A549 (cell line): ENCODE measurements at regions not wholly inside any gene's neighbourhood (a gene's known extent, or its start where the extent isn't known, plus 50 kb on each side); places are given as distances from the start of the nearest gene placed in this dataset.

Experiments
- CTCF ChIP-seq: fragments of >200 bp; sonication (Bioruptor Twin); formaldehyde crosslinking; IDR thresholded peaks from 3 replicates; pipeline ENCODE4 v1.5.1; 2016
- PBX3 ChIP-seq: IDR thresholded peaks from 2 replicates; pipeline ENCODE4 v1.6.1; 2012
- REST ChIP-seq: fragments of 200-600 bp; sonication (generic); IDR thresholded peaks from 2 replicates; pipeline ENCODE4 v1.6.1; 2016; ENCODE audit warnings: antibody characterized with exemption, mild to moderate bottlenecking, moderate library complexity
- SMC3 ChIP-seq: fragments of >200 bp; sonication (Bioruptor Twin); formaldehyde crosslinking; IDR thresholded peaks from 3 replicates; pipeline ENCODE4 v1.6.1; 2018; ENCODE audit warnings: inconsistent platforms

- TF ChIP-seq CTCF, result no peak
- no peak for TF ChIP-seq REST
- no peak for TF ChIP-seq SMC3
- no peak for TF ChIP-seq PBX3
Observed at GRCh38 chr11:91796999-91797398, 427.6 kb upstream of the FAT3 start.
